OCI-LY3 (cell line): ENCODE measurements at regions not wholly inside any gene's neighbourhood (a gene's known extent, or its start where the extent isn't known, plus 50 kb on each side); places are given as distances from the start of the nearest gene placed in this dataset.

ENCODE experiments used
- H2AFZ ChIP-seq: fragments of 200-600, 300-600 bp; shearing (Covaris generic); 2 replicates; pipeline ENCODE4 v1.6.0; 2014; ENCODE audit warnings: antibody characterized with exemption, low read depth, low read length
- H3K27ac ChIP-seq: fragments of 200-600, 300-600 bp; sonication (generic); 2 replicates; pipeline ENCODE4 v1.5.1; 2014; ENCODE audit warnings: mild to moderate bottlenecking, low read length, moderate library complexity, mixed read lengths
- H3K27me3 ChIP-seq: fragments of 200-600, 300-600 bp; sonication (generic); 2 replicates; pipeline ENCODE4 v1.6.1; 2014; ENCODE audit warnings: low read depth, low read length, mixed read lengths
- H3K36me3 ChIP-seq: fragments of 200-600, 300-600 bp; sonication (generic); replicated peaks from 2 replicates; pipeline ENCODE3; 2014; ENCODE audit warnings: low read depth, low read length, mixed read lengths
- H3K4me1 ChIP-seq: fragments of 300-600, 200-600 bp; sonication (generic); 2 replicates; pipeline ENCODE4 v1.6.1; 2014; ENCODE audit warnings: low read length, mixed read lengths
- H3K4me2 ChIP-seq: fragments of 200-600, 300-600 bp; sonication (generic); 2 replicates; pipeline ENCODE4 v1.6.1; 2014; ENCODE audit warnings: low read length, mixed read lengths
- H3K4me3 ChIP-seq: fragments of 300-600, 200-600 bp; sonication (generic); 2 replicates; pipeline ENCODE4 v1.5.1; 2014; ENCODE audit warnings: antibody characterized with exemption, mild to moderate bottlenecking, low read length, moderate library complexity
- H3K79me2 ChIP-seq: fragments of 300-600, 200-600 bp; shearing (Covaris generic); 2 replicates; pipeline ENCODE4 v1.6.1; 2014; ENCODE audit warnings: mild to moderate bottlenecking, low read length, mixed read lengths
- H3K9ac ChIP-seq: fragments of 300-600, 200-600 bp; shearing (Covaris generic); 2 replicates; pipeline ENCODE4 v1.6.0; 2014; ENCODE audit warnings: mild to moderate bottlenecking, low read length, moderate library complexity
- H3K9me3 ChIP-seq: fragments of 200-600, 300-600 bp; shearing (Covaris generic); 2 replicates; pipeline ENCODE4 v1.6.1; 2014; ENCODE audit warnings: low read length, mixed read lengths; ENCODE audit not compliant: insufficient read depth
- H4K20me1 ChIP-seq: fragments of 200-600, 300-600 bp; sonication (generic); 2 replicates; pipeline ENCODE4 v1.6.1; 2016; ENCODE audit warnings: low read length, mixed read lengths; ENCODE audit not compliant: insufficient read depth
- CTCF ChIP-seq: fragments of 200-600, 300-600 bp; sonication (generic); IDR thresholded peaks from 2 replicates; pipeline ENCODE4 v1.5.1; 2014; ENCODE audit warnings: antibody characterized with exemption, low read length, low read depth
- EZH2phosphoT487 ChIP-seq: fragments of 200-600 bp; shearing (Covaris generic); IDR thresholded peaks from 2 replicates; pipeline ENCODE4 v1.6.1; 2018; ENCODE audit warnings: antibody characterized with exemption, mixed run types, low read depth

GRCh38 chr9:89743216-89743572, 138.4 kb downstream of the GADD45G start:
- Histone ChIP-seq H3K27ac (peak overlapping the region; percentile 29), H3K27me3 (no peaks in the 10 kb centered on the region), H3K4me1 (peaks cover 48% of the 10 kb centered on the region), H4K20me1 (no peaks in the 10 kb centered on the region), H3K9ac (peak overlapping the region; percentile 28; the same call in 1 of the 2 replicates), H3K36me3 (no peaks in the 10 kb centered on the region), H2AFZ (peak overlapping the region; percentile 42; the same call in 1 of the 2 replicates), H3K9me3 (no peaks in the 10 kb centered on the region), H3K79me2 (no peaks in the 10 kb centered on the region), H3K4me2 (peak overlapping the region; percentile 23; the same call in 1 of the 2 replicates), H3K4me3 (no peak overlapping the region)
- TF ChIP-seq EZH2phosphoT487: no peak
- TF ChIP-seq CTCF: no peak

DNA sequence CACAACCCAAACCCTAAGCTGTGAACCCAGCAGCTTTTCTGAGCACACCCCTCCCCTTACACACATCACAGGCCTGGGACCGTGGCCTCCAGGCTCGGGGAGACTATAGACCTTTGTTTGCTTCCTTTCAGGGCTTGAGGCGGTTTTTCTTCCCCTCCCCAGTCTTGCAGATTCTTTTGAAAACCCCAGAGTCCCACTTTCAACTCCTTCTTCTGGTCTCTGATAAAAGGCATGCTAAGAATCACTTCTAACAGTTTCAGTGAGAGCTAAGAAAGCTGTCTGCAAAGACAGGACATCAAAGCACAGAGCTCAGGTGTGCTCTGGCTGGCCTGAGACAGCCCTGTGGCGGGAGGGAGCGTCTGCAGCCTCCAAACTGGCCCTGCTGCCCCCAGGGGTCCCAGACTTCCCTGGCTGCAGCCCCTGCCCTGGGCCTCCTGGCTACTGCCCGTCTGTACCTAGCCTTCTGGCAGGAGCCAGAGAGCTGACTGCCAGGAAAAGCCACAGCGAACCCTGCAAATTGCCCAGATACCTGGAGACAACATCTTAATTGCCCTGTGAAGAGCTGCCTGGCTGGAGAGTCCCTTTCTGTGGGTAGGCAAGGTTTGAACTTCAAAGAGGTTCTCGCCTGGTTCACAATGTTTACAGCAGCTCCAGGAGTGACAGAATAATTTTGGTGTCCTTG, 138.9 kb downstream of the GADD45G start:
- Histone ChIP-seq H3K36me3 (no peaks in the 10 kb centered on the region), H3K4me1 (peaks cover 51% of the 10 kb centered on the region), H3K9ac (peak overlapping the region; percentile 28; the same call in 1 of the 2 replicates), H3K9me3 (no peaks in the 10 kb centered on the region), H3K79me2 (no peaks in the 10 kb centered on the region), H3K27me3 (no peaks in the 10 kb centered on the region), H3K4me2 (peak overlapping the region; percentile 23; the same call in 1 of the 2 replicates), H4K20me1 (no peaks in the 10 kb centered on the region), H2AFZ (peak overlapping the region; percentile 42; the same call in 1 of the 2 replicates), H3K27ac (peak overlapping the region; percentile 29), H3K4me3 (no peak overlapping the region)
- TF ChIP-seq CTCF (no peak), EZH2phosphoT487 (no peak)

GRCh38 chr9:89744255-89744648, 139.4 kb downstream of the GADD45G start:
- H3K4me2 ChIP-seq: no peak overlapping the region
- no peaks in the 10 kb centered on the region for H3K27me3 ChIP-seq
- no peak for TF ChIP-seq EZH2phosphoT487
- no peak for TF ChIP-seq CTCF
- no peak overlapping the region for H3K4me3 ChIP-seq
- H3K79me2 ChIP-seq: no peaks in the 10 kb centered on the region
- H3K27ac ChIP-seq: no peak overlapping the region
- no peaks in the 10 kb centered on the region for H4K20me1 ChIP-seq
- H3K36me3 ChIP-seq: no peaks in the 10 kb centered on the region
- H3K9me3 ChIP-seq: no peaks in the 10 kb centered on the region
- no peak overlapping the region for H2AFZ ChIP-seq
- no peak overlapping the region for H3K9ac ChIP-seq
- peaks cover 46% of the 10 kb centered on the region for H3K4me1 ChIP-seq

- H4K20me1 ChIP-seq: no peaks in the 10 kb centered on the region
- H3K4me1 ChIP-seq: peaks cover 41% of the 10 kb centered on the region
- H3K27me3 ChIP-seq: no peaks in the 10 kb centered on the region
- H2AFZ ChIP-seq: no peak overlapping the region
- no peak for TF ChIP-seq EZH2phosphoT487
- no peak for TF ChIP-seq CTCF
- no peak overlapping the region for H3K4me2 ChIP-seq
- no peaks in the 10 kb centered on the region for H3K9me3 ChIP-seq
- no peak overlapping the region for H3K27ac ChIP-seq
- H3K36me3 ChIP-seq: no peaks in the 10 kb centered on the region
- H3K9ac ChIP-seq: no peak overlapping the region
- H3K4me3 ChIP-seq: no peak overlapping the region
- H3K79me2 ChIP-seq: no peaks in the 10 kb centered on the region
Observed at GRCh38 chr9:89744730-89745129, 139.9 kb downstream of the GADD45G start.
